Nucleus accumbens (tissue), 56 donors: ENCODE measurements at regions not wholly inside any gene's neighbourhood (a gene's known extent, or its start where the extent isn't known, plus 50 kb on each side); places are given as distances from the start of the nearest gene placed in this dataset.
A peak's percentile ranks its signal among the peaks of the same experiment; 100 is the strongest.
"Not testable (repeated sequence)": the region's sequence is repeated elsewhere in the genome, so short reads cannot be mapped to it uniquely, and the experiment has no call there.

Experiments used
- DNase-seq, 56 donors: peaks; one replicate each; lab custom pipeline; 2025; lab: John Stamatoyannopoulos, UW

GRCh38 chr2:226540204-226540994 lies 259.2 kb downstream of the IRS1 start:
- no peak for DNase-seq

GRCh38 chr2:226536410-226536809 lies 263.2 kb downstream of the IRS1 start:
- no peak for DNase-seq

GRCh38 chr2:226532976-226533375 lies 266.6 kb downstream of the IRS1 start:
- not testable (repeated sequence) for DNase-seq

- DNase-seq: no peak
Measured at GRCh38 chr2:226531061-226531810, 268.4 kb downstream of the IRS1 start.

- no peak for DNase-seq
Measured at GRCh38 chr2:226529556-226529955, 270.1 kb downstream of the IRS1 start.

- no peak for DNase-seq
Measured at GRCh38 chr2:226526716-226527115, 272.9 kb downstream of the IRS1 start.

GRCh38 chr2:226524381-226524843 lies 275.2 kb downstream of the IRS1 start:
- DNase-seq: no peak

- peak in 1 of 56 donors; percentile 0 for DNase-seq
Measured at GRCh38 chr2:226520723-226521122, 278.9 kb downstream of the IRS1 start.

- no peak for DNase-seq
Measured at GRCh38 chr2:226515344-226516055, 284.1 kb downstream of the IRS1 start.

- no peak for DNase-seq
Measured at GRCh38 chr2:226514895-226515294, 284.7 kb downstream of the IRS1 start.

- DNase-seq: no peak
Measured at GRCh38 chr2:226511311-226511710, 288.3 kb downstream of the IRS1 start.

GRCh38 chr2:226508683-226509082 lies 290.9 kb downstream of the IRS1 start:
- no peak for DNase-seq

GRCh38 chr2:226508005-226508404 lies 291.6 kb downstream of the IRS1 start:
- no peak for DNase-seq

- DNase-seq: no peak
Measured at GRCh38 chr2:226497146-226497909, 302.3 kb downstream of the IRS1 start.

GRCh38 chr2:226496273-226496550 lies 303.4 kb downstream of the IRS1 start:
- DNase-seq: no peak

GRCh38 chr2:226495466-226496272 lies 304.0 kb downstream of the IRS1 start:
- DNase-seq: no peak

- DNase-seq: no peak
Measured at GRCh38 chr2:226491112-226491511, 308.5 kb downstream of the IRS1 start.

GRCh38 chr2:226489775-226490541 lies 309.7 kb downstream of the IRS1 start:
- no peak for DNase-seq

- no peak for DNase-seq
Measured at GRCh38 chr2:226488034-226488433, 311.6 kb downstream of the IRS1 start.
